HCT116 (cell line): ENCODE measurements at regions not wholly inside any gene's neighbourhood (a gene's known extent, or its start where the extent isn't known, plus 50 kb on each side); places are given as distances from the start of the nearest gene placed in this dataset.

ENCODE experiments used
- CEBPB ChIP-seq: IDR thresholded peaks from 2 replicates; pipeline ENCODE4 v1.6.1; 2012; ENCODE audit warnings: low read depth
- CTCF ChIP-seq, 3 experiments: fragments of 200-600 bp in 1 of 3; sonication (generic) in 1 of 3; IDR thresholded peaks in 2 of 3; conservative IDR thresholded peaks in 1 of 3; 2 replicates each; pipeline ENCODE4 v1.5.1; 2012 to 2017; ENCODE audit warnings: low read depth in 2 of 3, low read length in 2 of 3, antibody characterized with exemption in 1 of 3, borderline replicate concordance in 1 of 3, control low read depth in 1 of 3, mild to moderate bottlenecking in 1 of 3, mixed read lengths in 1 of 3, mixed run types in 1 of 3, moderate library complexity in 1 of 3; ENCODE audit not compliant: insufficient read depth in 1 of 3
- EZH2 ChIP-seq: fragments of 200-600 bp; sonication (generic); IDR thresholded peaks from 2 replicates; pipeline ENCODE4 v1.6.1; 2017; ENCODE audit warnings: antibody characterized with exemption, mixed run types
- EZH2phosphoT487 ChIP-seq: fragments of 200-600 bp; IDR thresholded peaks from 2 replicates; pipeline ENCODE4 v1.6.1; 2018; ENCODE audit warnings: antibody characterized with exemption, borderline replicate concordance
- POLR2A ChIP-seq: IDR thresholded peaks from 2 replicates; pipeline ENCODE4 v1.7.0; 2011; ENCODE audit warnings: borderline replicate concordance; ENCODE audit not compliant: insufficient read depth, insufficient read length; ENCODE audit errors: extremely low read depth
- POLR2AphosphoS5 ChIP-seq: IDR thresholded peaks from 2 replicates; pipeline ENCODE4 v1.6.1; 2011; ENCODE audit warnings: mild to moderate bottlenecking, low read depth, low read length, moderate library complexity
- RAD21 ChIP-seq: IDR thresholded peaks from 2 replicates; pipeline ENCODE4 v1.6.1; 2012; ENCODE audit warnings: low read depth, mild to moderate bottlenecking
- SP1 ChIP-seq: IDR thresholded peaks from 2 replicates; pipeline ENCODE4 v1.6.1; 2012; ENCODE audit warnings: low read depth
- TCF7L2 ChIP-seq: IDR thresholded peaks from 2 replicates; pipeline ENCODE4 v1.7.0; 2011; ENCODE audit warnings: borderline replicate concordance, inconsistent platforms; ENCODE audit not compliant: insufficient read depth, insufficient read length; ENCODE audit errors: extremely low read depth
- ZFX ChIP-seq: fragments of 450-650 bp; IDR thresholded peaks from 2 replicates; pipeline ENCODE4 v1.6.1; 2017

DNA sequence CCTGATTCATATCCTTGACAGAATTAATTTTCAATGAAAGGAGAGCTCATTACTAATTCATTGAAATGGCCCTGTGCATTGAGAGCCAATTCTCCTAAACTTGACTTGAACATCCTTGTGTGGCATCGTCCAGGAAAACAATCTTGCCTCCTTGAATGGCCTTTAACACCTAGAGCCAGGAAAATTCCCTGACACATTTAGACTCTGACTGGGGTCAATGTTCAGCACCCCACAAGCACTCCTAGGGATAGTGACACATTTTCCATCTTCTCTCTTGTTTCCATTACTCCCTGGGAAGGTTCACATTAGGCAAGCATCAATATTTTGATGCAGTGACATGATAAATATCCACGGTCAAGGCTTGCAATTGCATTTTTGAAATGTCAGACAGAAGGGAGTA lies 218.9 kb downstream of the LACC1 start:
- TF ChIP-seq POLR2A (no peak), EZH2phosphoT487 (no peak), CTCF (IDR thresholded peaks at IDR 0.05 in 2 of 3, conservative IDR thresholded peaks at IDR 0.05 in 1 of 3; ENCODE audit: borderline replicate concordance in 1 of 3, insufficient read depth in 1 of 3, low read depth in 2 of 3, low read length in 2 of 3) (no peak), EZH2 (no peak), SP1 (no peak), TCF7L2 (no peak), POLR2AphosphoS5 (no peak), CEBPB (no peak), ZFX (no peak), RAD21 (no peak)
